Progenitor cell of endocrine pancreas (in vitro differentiated cells): ENCODE measurements at regions not wholly inside any gene's neighbourhood (a gene's known extent, or its start where the extent isn't known, plus 50 kb on each side); places are given as distances from the start of the nearest gene placed in this dataset.

Experiments used
- DNase-seq: peaks from one replicate; pipeline ENCODE4 v3.0.0; 2021; ENCODE audit warnings: low spot score; ENCODE audit not compliant: unreplicated experiment
- H3K27ac Mint-ChIP-seq: 2 replicates; pipeline ENCODE4 v1.8.0; 2021; ENCODE audit warnings: mild to moderate bottlenecking, moderate library complexity, mixed read lengths
- H3K27me3 Mint-ChIP-seq: 2 replicates; pipeline ENCODE4 v1.8.0; 2021; ENCODE audit warnings: mixed read lengths
- H3K36me3 Mint-ChIP-seq: 2 replicates; pipeline ENCODE4 v1.8.0; 2022; ENCODE audit warnings: mixed read lengths; ENCODE audit not compliant: insufficient read depth
- H3K4me1 Mint-ChIP-seq: 2 replicates; pipeline ENCODE4 v1.8.0; 2021; ENCODE audit warnings: low read depth, mixed read lengths
- H3K4me3 Mint-ChIP-seq: 2 replicates; pipeline ENCODE4 v1.8.0; 2021; ENCODE audit warnings: low read depth, mild to moderate bottlenecking, moderate library complexity, mixed read lengths
- H3K9me3 Mint-ChIP-seq: 2 replicates; pipeline ENCODE4 v1.8.0; 2021; ENCODE audit warnings: low read depth, mixed read lengths
- CTCF ChIP-seq: fragments of 200-600 bp; sonication (generic); IDR thresholded peaks from one replicate; pipeline ENCODE4 v1.5.0; 2021; ENCODE audit warnings: antibody characterized with exemption, mild to moderate bottlenecking; ENCODE audit not compliant: unreplicated experiment

- TF ChIP-seq CTCF, result no peak
- Mint-ChIP-seq H3K9me3 (peaks cover 4% of the 10 kb centered on the region), H3K27me3 (no peaks in the 10 kb centered on the region), H3K4me1 (peaks cover 16% of the 10 kb centered on the region), H3K36me3 (no peaks in the 10 kb centered on the region), H3K27ac (no peak overlapping the region), H3K4me3 (no peak overlapping the region)
- DNase-seq, result no peak
These were observed 167.4 kb downstream of the TMEM167A start for GRCh38 chr5:82909771-82910170.

GRCh38 chr5:82905986-82906385 lies 171.2 kb downstream of the TMEM167A start:
- TF ChIP-seq CTCF, result no peak
- Mint-ChIP-seq H3K9me3 (peaks cover 24% of the 10 kb centered on the region), H3K4me3 (no peak overlapping the region), H3K36me3 (peaks cover 12% of the 10 kb centered on the region), H3K4me1 (peaks cover 17% of the 10 kb centered on the region), H3K27me3 (no peaks in the 10 kb centered on the region), H3K27ac (no peak overlapping the region)
- DNase-seq, result no peak

- H3K4me3 Mint-ChIP-seq, result no peak overlapping the region
- no peak for DNase-seq
- no peak for TF ChIP-seq CTCF
- peaks cover 15% of the 10 kb centered on the region for H3K36me3 Mint-ChIP-seq
- H3K9me3 Mint-ChIP-seq, result peaks cover 37% of the 10 kb centered on the region
- H3K27me3 Mint-ChIP-seq, result no peaks in the 10 kb centered on the region
- H3K27ac Mint-ChIP-seq, result no peak overlapping the region
- peaks cover 12% of the 10 kb centered on the region for H3K4me1 Mint-ChIP-seq
These were observed 175.8 kb downstream of the TMEM167A start for GRCh38 chr5:82901281-82901888.

- Mint-ChIP-seq H3K4me1 (peaks cover 8% of the 10 kb centered on the region), H3K4me3 (no peak overlapping the region), H3K27ac (peak overlapping the region; percentile 47), H3K36me3 (peaks cover 3% of the 10 kb centered on the region), H3K9me3 (peaks cover 9% of the 10 kb centered on the region), H3K27me3 (no peaks in the 10 kb centered on the region)
- no peak for TF ChIP-seq CTCF
- no peak for DNase-seq
These were observed 182.5 kb downstream of the TMEM167A start for GRCh38 chr5:82894716-82895115.

GRCh38 chr5:82889088-82889487 lies 188.1 kb downstream of the TMEM167A start:
- H3K4me1 Mint-ChIP-seq, result peaks cover 20% of the 10 kb centered on the region
- no peak overlapping the region for H3K4me3 Mint-ChIP-seq
- H3K27me3 Mint-ChIP-seq, result no peaks in the 10 kb centered on the region
- H3K9me3 Mint-ChIP-seq, result no peaks in the 10 kb centered on the region
- H3K27ac Mint-ChIP-seq, result no peak overlapping the region
- TF ChIP-seq CTCF, result no peak
- DNase-seq, result no peak
- H3K36me3 Mint-ChIP-seq, result no peaks in the 10 kb centered on the region
